ENCODE measurements at regions not wholly inside any gene's neighbourhood (a gene's known extent, or its start where the extent isn't known, plus 50 kb on each side); places are given as distances from the start of the nearest gene placed in this dataset.

- TF ChIP-seq CTCF (IDR thresholded peaks at IDR 0.05) (no peak), ZFX (IDR thresholded peaks at IDR 0.05; ENCODE audit: borderline replicate concordance) (no peak)
- H3K27ac ChIP-seq: no peak overlapping the region
Observed at GRCh38 chr6:126524811-126525326, 185.0 kb downstream of the CENPW start.

GRCh38 chr6:126526547-126526946 is 186.6 kb downstream of the CENPW start:
- no peak for TF ChIP-seq CTCF (IDR thresholded peaks at IDR 0.05)
- TF ChIP-seq ZFX (IDR thresholded peaks at IDR 0.05; ENCODE audit: borderline replicate concordance): no peak
- no peak overlapping the region for H3K27ac ChIP-seq

- TF ChIP-seq CTCF (IDR thresholded peaks at IDR 0.05): no peak
- no peak for TF ChIP-seq ZFX (IDR thresholded peaks at IDR 0.05; ENCODE audit: borderline replicate concordance)
- no peak overlapping the region for H3K27ac ChIP-seq
Observed at GRCh38 chr6:126526996-126527606, 187.2 kb downstream of the CENPW start.

GRCh38 chr6:126529637-126530362 is 189.9 kb downstream of the CENPW start:
- H3K27ac ChIP-seq: no peak overlapping the region
- TF ChIP-seq ZFX (IDR thresholded peaks at IDR 0.05; ENCODE audit: borderline replicate concordance) (no peak), CTCF (IDR thresholded peaks at IDR 0.05) (no peak)

- TF ChIP-seq ZFX (IDR thresholded peaks at IDR 0.05; ENCODE audit: borderline replicate concordance): no peak
- no peak for TF ChIP-seq CTCF (IDR thresholded peaks at IDR 0.05)
- H3K27ac ChIP-seq: no peak overlapping the region
Observed at GRCh38 chr6:126530775-126531174, 190.9 kb downstream of the CENPW start.

- TF ChIP-seq CTCF (IDR thresholded peaks at IDR 0.05): no peak
- TF ChIP-seq ZFX (IDR thresholded peaks at IDR 0.05; ENCODE audit: borderline replicate concordance): no peak
- H3K27ac ChIP-seq: no peak overlapping the region
Observed at GRCh38 chr6:126531286-126531685, 191.4 kb downstream of the CENPW start.

GRCh38 chr6:126531840-126532239 is 191.9 kb downstream of the CENPW start:
- TF ChIP-seq ZFX (IDR thresholded peaks at IDR 0.05; ENCODE audit: borderline replicate concordance) (no peak), CTCF (IDR thresholded peaks at IDR 0.05) (no peak)
- no peak overlapping the region for H3K27ac ChIP-seq
